GM12891 (cell line): ENCODE measurements at regions not wholly inside any gene's neighbourhood (a gene's known extent, or its start where the extent isn't known, plus 50 kb on each side); places are given as distances from the start of the nearest gene placed in this dataset.

ENCODE experiments used
- PAX5 ChIP-seq: IDR thresholded peaks from 2 replicates; pipeline ENCODE4 v1.6.1; 2011; ENCODE audit warnings: low read length, moderate library complexity, mild to moderate bottlenecking; ENCODE audit not compliant: insufficient read depth, severe bottlenecking
- POLR2A ChIP-seq: IDR thresholded peaks from 2 replicates; pipeline ENCODE4 v1.6.1; 2011; ENCODE audit warnings: low read depth, low read length, control low read depth
- POLR2AphosphoS5 ChIP-seq: IDR thresholded peaks from 2 replicates; pipeline ENCODE4 v1.6.1; 2011; ENCODE audit warnings: low read depth, low read length, control low read depth
- POU2F2 ChIP-seq: IDR thresholded peaks from 2 replicates; pipeline ENCODE4 v1.6.1; 2011; ENCODE audit warnings: low read depth, mild to moderate bottlenecking, control low read depth, low read length, moderate library complexity
- SPI1 ChIP-seq: IDR thresholded peaks from 2 replicates; pipeline ENCODE4 v1.6.1; 2011; ENCODE audit warnings: low read depth, low read length, control low read depth
- TAF1 ChIP-seq: IDR thresholded peaks from 2 replicates; pipeline ENCODE4 v1.6.1; 2011; ENCODE audit warnings: low read depth, low read length, control low read depth

DNA sequence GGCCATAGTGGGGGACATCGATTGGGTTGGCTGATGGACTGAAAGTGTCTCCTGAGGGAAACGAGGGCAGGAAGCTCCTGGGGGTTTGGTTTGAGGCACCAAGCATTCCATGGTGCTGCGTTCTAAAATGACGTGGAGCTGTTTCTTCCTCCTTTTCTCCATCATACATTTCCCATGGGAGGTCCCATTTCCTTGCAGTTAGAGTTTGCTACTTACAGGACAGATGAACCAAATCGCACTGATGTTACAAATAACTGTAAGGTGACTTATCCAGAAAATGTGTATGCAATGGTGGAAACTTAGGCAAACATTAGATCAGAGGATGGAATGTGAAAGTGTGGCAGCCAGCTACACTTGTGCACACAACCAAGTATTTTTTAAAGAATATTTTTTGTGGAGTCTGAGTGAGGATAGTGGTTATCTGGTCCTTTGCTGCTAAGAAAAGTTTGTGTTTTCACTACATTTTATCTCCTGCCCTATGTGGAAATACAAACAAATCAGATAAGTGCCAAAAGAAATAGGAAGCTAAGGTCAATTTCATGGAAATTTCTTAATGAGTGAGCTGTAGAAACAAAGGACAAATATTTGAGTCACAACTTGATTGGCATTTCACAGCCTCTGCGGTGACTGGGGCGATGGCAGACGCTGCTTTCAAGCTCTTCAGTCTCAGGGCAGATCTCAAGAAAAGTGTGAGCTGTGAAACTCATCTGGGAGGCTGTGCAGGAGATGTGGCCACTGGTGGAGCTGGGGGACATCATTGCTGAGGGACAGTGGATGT lies 256.2 kb downstream of the TSN start:
- TF ChIP-seq POLR2A (no peak), SPI1 (no peak), POLR2AphosphoS5 (no peak), POU2F2 (no peak), TAF1 (no peak), PAX5 (no peak)
